GM21381 (cell line): ENCODE measurements at regions not wholly inside any gene's neighbourhood (a gene's known extent, or its start where the extent isn't known, plus 50 kb on each side); places are given as distances from the start of the nearest gene placed in this dataset.
"Not testable (repeated sequence)": the region's sequence is repeated elsewhere in the genome, so short reads cannot be mapped to it uniquely, and the experiment has no call there.

Experiments
- ATAC-seq: cut with Tn5 transposase; IDR thresholded peaks from one replicate; pipeline ENCODE4 v1.9.1; 2021; ENCODE audit warnings: mild to moderate bottlenecking, moderate library complexity; ENCODE audit not compliant: unreplicated experiment

DNA sequence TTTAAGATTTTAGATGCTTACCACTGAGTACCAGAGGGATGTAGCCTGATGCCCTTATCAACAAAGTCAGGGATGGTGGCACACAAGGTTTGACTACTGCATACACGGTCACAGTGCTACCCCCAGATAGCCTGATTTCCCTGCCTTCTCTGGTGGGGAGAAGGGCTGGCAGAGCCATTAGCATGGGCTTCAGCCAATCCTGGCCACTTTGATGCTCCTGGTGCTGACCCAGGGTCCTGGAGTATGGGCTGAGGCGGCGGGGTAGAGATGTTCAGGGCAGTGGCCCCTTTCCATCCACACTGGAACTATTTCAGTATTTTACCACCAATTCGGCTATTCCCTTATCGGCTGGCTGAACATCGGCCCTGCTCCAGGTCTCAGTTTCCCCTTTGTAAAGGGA is 83.2 kb downstream of the POTEB3 start:
- not testable (repeated sequence) for ATAC-seq

DNA sequence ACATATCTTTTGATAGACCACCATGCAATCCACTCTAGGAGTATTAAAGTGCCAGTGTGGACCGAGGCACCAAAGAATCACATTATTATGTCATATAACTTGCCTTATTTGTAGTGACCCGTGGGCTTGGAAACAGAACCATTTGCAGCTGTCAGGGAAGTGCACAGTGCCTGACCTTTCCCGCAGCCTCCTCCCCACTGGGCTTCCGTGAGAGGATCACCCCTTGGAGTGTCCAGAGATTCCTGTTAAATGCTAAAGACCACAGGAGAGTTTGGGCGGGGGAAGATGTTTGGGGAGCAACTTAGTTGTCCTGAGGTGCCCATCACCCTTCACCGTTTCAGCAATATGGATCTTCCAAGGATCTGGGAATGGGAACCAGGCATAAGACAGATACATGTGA is 84.4 kb downstream of the POTEB3 start:
- not testable (repeated sequence) for ATAC-seq

DNA sequence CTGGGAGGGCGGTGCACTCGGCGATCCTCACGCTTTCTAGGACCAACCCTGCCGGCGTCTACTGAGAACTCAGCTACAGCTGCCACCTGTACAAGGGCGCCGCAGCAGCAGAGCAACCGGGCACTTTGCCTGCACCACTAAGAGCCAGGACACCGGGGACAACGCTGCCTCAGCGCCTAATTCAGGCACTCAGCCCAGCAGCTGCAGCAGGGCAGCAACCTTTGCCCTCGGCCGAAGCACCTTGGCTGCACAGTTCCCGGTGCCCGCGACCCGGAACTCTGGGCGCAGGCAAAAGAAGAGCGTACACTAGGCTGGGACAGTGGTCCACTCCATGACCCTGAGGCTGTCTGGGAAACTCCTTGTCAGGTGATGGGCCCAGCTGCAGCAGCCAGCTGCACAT is 85.7 kb downstream of the POTEB3 start:
- ATAC-seq, result not testable (repeated sequence)

- not testable (repeated sequence) for ATAC-seq
Observed at GRCh38 chr15:21352670-21353318, 87.5 kb downstream of the POTEB3 start.

DNA sequence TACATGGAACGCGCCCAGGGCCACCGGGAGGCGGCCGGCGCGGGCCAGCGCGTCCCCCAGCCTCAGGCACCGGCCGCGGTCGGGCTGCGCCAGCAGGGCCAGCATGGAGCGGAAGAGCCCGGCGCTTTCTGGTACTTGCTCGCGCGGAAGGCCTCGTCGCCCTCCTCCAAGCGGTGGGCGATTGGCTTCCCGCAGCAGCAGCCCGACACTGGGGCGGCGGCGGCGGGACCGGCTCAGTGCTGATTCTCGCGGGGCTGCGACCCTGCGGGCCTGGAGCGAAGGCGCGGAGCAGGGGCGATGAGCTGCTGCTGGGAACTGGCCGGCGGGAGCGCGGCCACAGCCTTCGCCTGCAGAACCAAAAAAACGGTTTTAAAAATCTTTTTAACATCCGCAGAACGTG is 95.3 kb downstream of the POTEB3 start:
- not testable (repeated sequence) for ATAC-seq

DNA sequence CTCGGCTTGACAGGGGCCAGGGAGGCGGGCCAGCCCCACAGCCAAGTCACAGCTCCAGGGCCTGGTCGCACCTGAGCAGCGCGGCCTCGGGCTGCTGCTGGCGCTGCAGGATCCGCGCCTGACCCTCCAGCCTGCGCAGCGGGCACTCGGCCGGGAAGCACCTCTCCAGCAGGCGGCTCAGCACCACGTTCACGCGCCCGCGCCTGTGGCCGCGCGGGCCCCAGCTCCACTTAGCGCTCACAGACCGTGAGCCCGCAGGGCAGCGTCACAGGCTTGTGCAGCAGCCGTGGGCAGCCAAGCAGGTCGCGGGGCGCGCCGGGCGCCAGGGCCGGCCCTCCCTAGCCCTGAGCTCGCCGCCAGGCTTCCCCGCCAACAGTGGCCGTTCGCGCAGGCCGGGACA is 95.8 kb downstream of the POTEB3 start:
- ATAC-seq, result not testable (repeated sequence)

- not testable (repeated sequence) for ATAC-seq
Observed at GRCh38 chr15:21337028-21337427, 103.3 kb downstream of the POTEB3 start.

- not testable (repeated sequence) for ATAC-seq
Observed at GRCh38 chr15:21324720-21325460, 115.4 kb downstream of the POTEB3 start.

DNA sequence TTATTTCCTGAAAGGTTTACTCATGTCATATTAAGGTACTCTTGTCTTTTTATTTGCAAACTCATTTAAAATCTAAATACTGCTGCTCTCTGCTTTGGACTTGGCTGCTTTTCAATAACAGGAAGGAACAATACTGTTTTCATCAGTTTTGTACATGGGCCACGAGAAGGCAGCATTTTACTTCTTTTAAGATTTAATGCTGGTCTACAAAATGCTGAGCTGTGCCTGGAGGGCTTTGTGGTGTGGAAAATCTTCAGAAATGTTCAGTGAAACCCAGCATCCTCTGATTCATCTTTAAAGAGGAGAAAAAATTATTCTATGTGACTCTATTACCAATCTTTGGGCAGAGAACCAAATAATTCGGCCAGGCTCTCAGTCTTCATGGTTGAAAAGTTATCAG is 155.9 kb downstream of the POTEB3 start:
- not testable (repeated sequence) for ATAC-seq

GRCh38 chr15:21283210-21283609 is 157.1 kb downstream of the POTEB3 start:
- ATAC-seq, result peak; percentile 81

DNA sequence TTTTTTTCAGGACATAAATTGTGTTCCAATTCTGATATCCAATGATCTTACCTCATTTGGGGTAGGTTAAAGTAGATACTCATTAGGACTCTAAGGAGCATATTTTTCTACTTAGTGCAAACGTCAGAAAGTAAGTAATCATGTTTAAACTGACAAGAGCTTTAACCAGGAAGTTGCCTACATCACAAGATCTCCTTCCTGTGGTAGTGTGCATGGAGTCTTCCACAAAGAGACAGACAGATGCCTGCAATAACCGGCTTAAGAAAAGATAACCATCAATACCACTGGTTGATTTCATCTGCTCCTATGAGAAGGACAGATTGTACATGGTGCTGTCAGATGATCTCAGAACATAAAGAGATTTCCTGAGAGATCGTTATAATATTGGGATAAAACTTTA is 160.0 kb downstream of the POTEB3 start:
- ATAC-seq, result not testable (repeated sequence)

GRCh38 chr15:21272176-21272982 is 167.9 kb downstream of the POTEB3 start:
- ATAC-seq, result not testable (repeated sequence)

DNA sequence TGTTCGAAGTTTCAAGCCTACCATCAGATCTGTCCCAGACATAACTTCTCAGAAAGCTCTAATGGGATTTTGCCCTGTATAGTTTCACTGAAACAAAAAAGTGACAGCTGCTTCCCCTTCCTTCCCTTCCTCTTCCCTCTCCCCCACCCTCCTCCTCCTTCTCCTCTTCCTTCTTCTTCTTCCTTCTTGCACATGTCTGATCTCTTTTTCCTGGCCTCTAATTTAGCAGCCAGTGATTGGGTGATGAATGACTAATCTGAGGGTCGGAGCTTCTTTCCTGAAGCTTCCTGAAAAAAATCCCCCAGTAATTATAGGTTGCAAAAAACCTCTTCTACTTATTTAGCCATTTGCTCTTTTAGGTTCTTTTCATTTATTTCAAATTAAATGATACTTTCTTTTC is 168.7 kb downstream of the POTEB3 start:
- no peak for ATAC-seq

- no peak for ATAC-seq
Observed at GRCh38 chr15:21270474-21270873, 169.8 kb downstream of the POTEB3 start.

DNA sequence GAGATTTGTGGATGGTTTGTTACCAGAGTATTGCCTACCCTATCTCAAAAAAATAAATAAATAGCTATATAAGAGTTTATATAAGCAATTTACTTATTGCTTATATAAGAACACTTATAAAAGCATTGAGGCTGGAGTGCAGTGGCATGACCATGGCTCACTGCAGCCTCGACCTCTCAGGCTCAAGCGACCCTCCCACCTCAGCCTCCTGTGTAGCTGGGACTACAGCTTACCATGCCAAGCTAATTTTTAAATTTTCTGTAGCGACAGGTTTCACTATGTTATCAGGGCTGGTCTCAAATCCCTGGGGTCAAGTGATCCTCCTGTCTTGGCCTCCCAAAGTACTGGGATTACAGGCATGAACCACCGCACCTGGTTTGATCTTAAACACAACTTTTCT is 170.6 kb downstream of the POTEB3 start:
- not testable (repeated sequence) for ATAC-seq

GRCh38 chr15:21269121-21269520 is 171.2 kb downstream of the POTEB3 start:
- ATAC-seq, result no peak

GRCh38 chr15:21268436-21268940 is 171.8 kb downstream of the POTEB3 start:
- no peak for ATAC-seq

DNA sequence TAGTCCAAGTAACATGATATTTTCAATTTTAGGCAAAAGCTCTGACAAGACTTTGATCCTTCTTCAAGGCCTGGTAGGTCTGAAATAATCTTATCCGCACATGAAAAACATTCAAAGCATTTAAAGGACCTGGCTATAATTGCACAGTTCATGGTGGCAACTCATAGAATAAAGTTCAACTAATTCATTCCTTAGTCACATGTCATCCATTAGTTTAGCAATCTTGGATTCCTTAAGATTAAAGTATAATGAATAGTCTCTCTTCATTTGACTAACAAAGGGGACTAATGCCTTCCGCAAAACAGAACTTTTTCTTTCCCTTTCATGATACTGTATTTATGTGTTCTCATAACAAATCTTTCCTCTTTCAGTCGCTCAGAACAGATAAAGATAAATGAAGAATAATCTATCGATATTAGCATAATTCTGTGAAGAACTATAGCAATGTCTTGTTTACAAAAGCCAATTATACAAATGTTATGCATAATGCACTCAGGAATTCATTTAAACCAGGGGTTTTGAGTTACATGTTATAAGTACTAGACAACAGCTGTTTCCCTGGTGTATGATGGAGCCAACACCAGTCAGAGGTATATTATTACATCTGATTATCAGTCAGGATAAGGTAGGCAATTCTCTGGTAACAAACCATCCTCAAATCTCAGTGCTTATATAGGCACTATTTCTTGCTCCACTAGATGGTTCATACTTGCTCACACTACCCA is 172.5 kb downstream of the POTEB3 start:
- no peak for ATAC-seq

DNA sequence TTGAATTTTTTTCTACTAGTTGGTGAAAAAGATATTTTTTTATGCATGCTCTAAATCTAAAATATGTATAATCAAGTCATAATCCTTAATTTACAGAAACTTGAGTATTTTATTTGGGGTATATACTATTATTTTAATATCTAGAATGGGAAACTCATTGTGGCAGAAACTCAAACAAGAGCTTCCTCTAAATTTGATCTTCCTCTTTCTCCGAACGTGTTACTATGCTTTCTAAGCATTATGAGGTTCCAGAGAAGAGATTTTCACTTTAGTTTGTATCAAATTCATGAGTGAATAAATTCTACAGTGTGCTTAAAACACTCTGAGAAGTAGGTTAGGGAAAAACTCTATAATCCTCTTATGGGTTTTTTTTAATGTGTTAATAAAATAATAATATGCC is 173.1 kb downstream of the POTEB3 start:
- no peak for ATAC-seq

- not testable (repeated sequence) for ATAC-seq
Observed at GRCh38 chr15:21265628-21266027, 174.7 kb downstream of the POTEB3 start.
